ENCODE measurements at regions not wholly inside any gene's neighbourhood (a gene's known extent, or its start where the extent isn't known, plus 50 kb on each side); places are given as distances from the start of the nearest gene placed in this dataset.
A peak's percentile ranks its signal among the peaks of the same experiment; 100 is the strongest.

DNA sequence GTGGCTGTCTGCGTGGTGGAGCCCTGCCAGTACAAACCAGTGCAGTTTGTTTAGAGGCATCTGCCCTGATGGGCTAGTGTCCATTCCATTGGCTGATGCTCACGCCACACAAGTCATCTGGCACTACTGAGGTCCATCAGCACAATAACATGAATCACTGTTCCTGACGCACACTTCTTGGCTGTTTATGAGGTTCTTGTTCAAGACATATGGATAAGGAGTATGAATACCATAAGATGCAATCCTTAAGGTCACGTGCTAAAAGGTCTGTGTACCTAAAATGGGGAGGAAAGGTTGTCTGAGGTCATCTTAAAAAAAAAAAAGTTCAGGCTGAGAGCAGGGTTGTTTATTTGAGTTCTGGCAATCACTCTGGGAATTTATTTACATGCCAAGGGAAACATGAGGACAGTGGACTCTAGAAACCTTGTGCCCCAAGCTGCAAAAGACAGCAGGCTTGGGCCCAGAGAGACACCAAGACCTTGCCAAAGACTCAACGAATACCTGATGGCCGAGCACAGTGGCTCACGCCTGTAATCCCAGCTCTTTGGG is 54.1 kb upstream of the SHLD1 start:
- no peak overlapping the region for H3K4me3 ChIP-seq
- TF ChIP-seq, protein P1, sequence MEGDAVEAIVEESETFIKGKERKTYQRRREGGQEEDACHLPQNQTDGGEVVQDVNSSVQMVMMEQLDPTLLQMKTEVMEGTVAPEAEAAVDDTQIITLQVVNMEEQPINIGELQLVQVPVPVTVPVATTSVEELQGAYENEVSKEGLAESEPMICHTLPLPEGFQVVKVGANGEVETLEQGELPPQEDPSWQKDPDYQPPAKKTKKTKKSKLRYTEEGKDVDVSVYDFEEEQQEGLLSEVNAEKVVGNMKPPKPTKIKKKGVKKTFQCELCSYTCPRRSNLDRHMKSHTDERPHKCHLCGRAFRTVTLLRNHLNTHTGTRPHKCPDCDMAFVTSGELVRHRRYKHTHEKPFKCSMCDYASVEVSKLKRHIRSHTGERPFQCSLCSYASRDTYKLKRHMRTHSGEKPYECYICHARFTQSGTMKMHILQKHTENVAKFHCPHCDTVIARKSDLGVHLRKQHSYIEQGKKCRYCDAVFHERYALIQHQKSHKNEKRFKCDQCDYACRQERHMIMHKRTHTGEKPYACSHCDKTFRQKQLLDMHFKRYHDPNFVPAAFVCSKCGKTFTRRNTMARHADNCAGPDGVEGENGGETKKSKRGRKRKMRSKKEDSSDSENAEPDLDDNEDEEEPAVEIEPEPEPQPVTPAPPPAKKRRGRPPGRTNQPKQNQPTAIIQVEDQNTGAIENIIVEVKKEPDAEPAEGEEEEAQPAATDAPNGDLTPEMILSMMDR (IDR thresholded peaks at IDR 0.05) = no peak
- H3K27me3 ChIP-seq = no peaks in the 10 kb centered on the region
- H3K4me1 ChIP-seq = no peaks in the 10 kb centered on the region
- DNase-seq = no peak
- no peaks in the 10 kb centered on the region for H3K36me3 ChIP-seq
- intact Hi-C loops (cut with DNase I) = no loop called here
- no peaks in the 10 kb centered on the region for H3K9me3 ChIP-seq
- H3K27ac ChIP-seq = no peak overlapping the region
- no peak for ATAC-seq

GRCh38 chr20:5691918-5692618 is 58.1 kb upstream of the SHLD1 start:
- H3K9me3 ChIP-seq = no peaks in the 10 kb centered on the region
- intact Hi-C loops (cut with DNase I) = no loop called here
- no peak overlapping the region for H3K27ac ChIP-seq
- H3K4me3 ChIP-seq = no peak overlapping the region
- TF ChIP-seq, protein P1 (IDR thresholded peaks at IDR 0.05) = no peak
- H3K27me3 ChIP-seq = no peaks in the 10 kb centered on the region
- H3K36me3 ChIP-seq = no peaks in the 10 kb centered on the region
- H3K4me1 ChIP-seq = peaks cover 6 to 29% of the 10 kb centered on the region in 2 donors
- no peak for DNase-seq
- no peak for ATAC-seq

- TF ChIP-seq, protein P1 (IDR thresholded peaks at IDR 0.05) = no peak
- Histone ChIP-seq H3K36me3 (no peaks in the 10 kb centered on the region), H3K27ac (peak overlapping the region; percentile 34 to 89), H3K4me3 (no peak overlapping the region), H3K4me1 (peaks cover 6 to 46% of the 10 kb centered on the region in 2 donors), H3K27me3 (no peaks in the 10 kb centered on the region), H3K9me3 (no peaks in the 10 kb centered on the region)
- DNase-seq (no peak), ATAC-seq (peak; percentile 43)
- intact Hi-C loops (cut with DNase I) = no loop called here
Measured at GRCh38 chr20:5689463-5689862, 60.7 kb upstream of the SHLD1 start.

DNA sequence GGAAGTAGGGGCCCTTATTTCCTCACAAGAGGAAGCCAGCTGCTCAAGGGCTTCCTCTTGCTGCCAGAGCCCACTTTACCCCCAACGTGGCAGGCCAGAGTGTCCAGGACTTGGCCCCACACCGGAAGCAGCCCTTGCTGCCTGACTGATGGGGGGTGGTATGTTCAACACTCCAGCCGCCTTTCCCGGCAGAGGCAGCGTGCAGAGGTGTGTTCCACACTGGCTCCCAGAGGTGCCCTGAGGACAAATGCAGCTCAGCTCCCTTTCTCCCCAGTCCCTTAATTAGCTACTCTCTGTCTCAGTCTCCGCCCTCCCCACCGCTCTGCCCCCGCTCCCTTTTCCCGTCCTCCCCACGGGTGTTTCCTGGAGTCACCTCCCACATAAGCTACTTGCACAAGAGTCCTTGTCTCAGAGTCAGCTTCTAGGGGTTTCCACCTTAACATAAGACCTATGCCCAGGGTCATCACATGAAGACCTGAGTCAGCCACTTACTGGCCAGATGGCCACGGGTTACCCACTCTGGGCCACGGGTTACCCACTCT is 61.7 kb upstream of the SHLD1 start:
- Histone ChIP-seq H3K36me3 (no peaks in the 10 kb centered on the region), H3K9me3 (no peaks in the 10 kb centered on the region), H3K4me3 (no peak overlapping the region), H3K4me1 (peaks cover 6 to 46% of the 10 kb centered on the region in 2 donors), H3K27me3 (no peaks in the 10 kb centered on the region), H3K27ac (peak overlapping the region; percentile 53 to 89)
- ATAC-seq (peak; percentile 77), DNase-seq (peak in 2 of 4 donors; percentile 76 to 85)
- TF ChIP-seq, protein P1 (IDR thresholded peaks at IDR 0.05) = no peak
- intact Hi-C loops (cut with DNase I) = no loop called here

DNA sequence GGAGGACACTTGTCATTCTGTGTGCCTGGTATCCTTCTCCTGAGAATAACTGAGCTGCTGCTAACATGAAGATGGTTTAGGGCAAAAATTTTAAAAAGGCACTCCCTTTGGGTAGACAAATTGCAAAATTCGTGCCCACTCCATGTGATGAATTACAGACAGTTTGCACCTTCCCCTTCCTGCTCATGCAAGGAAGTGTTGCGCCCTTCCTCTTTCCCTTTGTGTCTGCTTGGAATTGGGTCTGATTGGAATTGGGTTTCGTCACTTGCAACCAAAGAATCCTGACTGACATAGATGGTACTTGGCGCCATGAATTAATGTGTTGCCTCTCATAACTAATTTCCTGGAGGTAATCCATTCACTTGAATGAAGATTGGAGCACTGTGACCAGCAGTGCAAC is 62.3 kb upstream of the SHLD1 start:
- Histone ChIP-seq H3K27ac (peak overlapping the region; percentile 53 to 89), H3K4me1 (peaks cover 6 to 46% of the 10 kb centered on the region in 2 donors), H3K9me3 (no peaks in the 10 kb centered on the region), H3K4me3 (no peak overlapping the region), H3K27me3 (no peaks in the 10 kb centered on the region), H3K36me3 (no peaks in the 10 kb centered on the region)
- DNase-seq = no peak
- ATAC-seq = peak; percentile 24
- TF ChIP-seq, protein P1 (IDR thresholded peaks at IDR 0.05) = no peak
- intact Hi-C loops (cut with DNase I) = no loop called here
